Astrocyte (in vitro differentiated cells and primary cell): ENCODE measurements at regions not wholly inside any gene's neighbourhood (a gene's known extent, or its start where the extent isn't known, plus 50 kb on each side); places are given as distances from the start of the nearest gene placed in this dataset.

Source experiments
- DNase-seq: peaks from one replicate; pipeline ENCODE4 v3.0.0-alpha.2; 2010; ENCODE audit warnings: low read depth
- FAIRE-seq: peaks from 2 replicates; lab custom pipeline; 2011; peaks lifted over from hg19 to GRCh38; lab: Jason Lieb, UNC
- H2AFZ ChIP-seq: 2 replicates; pipeline ENCODE4 v1.6.0; 2012; ENCODE audit warnings: low read depth, low read length, inconsistent platforms
- H3K27ac ChIP-seq: 2 replicates; pipeline ENCODE4 v1.5.1; 2011; ENCODE audit warnings: low read depth, low read length, inconsistent platforms
- H3K27me3 ChIP-seq: 2 replicates; pipeline ENCODE4 v1.6.0; 2011; ENCODE audit warnings: low read length, inconsistent platforms; ENCODE audit not compliant: insufficient read depth
- H3K36me3 ChIP-seq: 2 replicates; pipeline ENCODE4 v1.5.1; 2011; ENCODE audit warnings: low read length, inconsistent platforms; ENCODE audit not compliant: insufficient read depth
- H3K4me1 ChIP-seq: 2 replicates; pipeline ENCODE4 v1.5.1; 2011; ENCODE audit warnings: low read length, inconsistent platforms; ENCODE audit not compliant: insufficient read depth
- H3K4me2 ChIP-seq: 2 replicates; pipeline ENCODE4 v1.6.0; 2012; ENCODE audit warnings: low read length, inconsistent platforms
- H3K4me3 ChIP-seq: 2 replicates; pipeline ENCODE4 v1.5.1; 2011; ENCODE audit warnings: low read depth, mild to moderate bottlenecking, low read length, inconsistent platforms; ENCODE audit not compliant: insufficient read depth
- H3K79me2 ChIP-seq: 2 replicates; pipeline ENCODE4 v1.6.0; 2012; ENCODE audit warnings: mild to moderate bottlenecking, low read length, inconsistent platforms; ENCODE audit not compliant: insufficient read depth
- H3K9ac ChIP-seq: 2 replicates; pipeline ENCODE4 v1.6.0; 2012; ENCODE audit warnings: mild to moderate bottlenecking, low read length, inconsistent platforms
- H3K9me3 ChIP-seq: 2 replicates; pipeline ENCODE4 v1.5.1; 2012; ENCODE audit warnings: low read depth, mild to moderate bottlenecking, low read length, inconsistent platforms; ENCODE audit not compliant: insufficient read depth
- H4K20me1 ChIP-seq: 2 replicates; pipeline ENCODE4 v1.6.0; 2012; ENCODE audit warnings: low read length, inconsistent platforms; ENCODE audit not compliant: insufficient read depth
- H3K27ac Mint-ChIP-seq: one replicate; pipeline ENCODE4 v1.8.0; 2021; ENCODE audit warnings: mild to moderate bottlenecking, mixed read lengths; ENCODE audit not compliant: unreplicated experiment
- H3K27me3 Mint-ChIP-seq: one replicate; pipeline ENCODE4 v1.8.0; 2021; ENCODE audit warnings: low read depth, mixed read lengths; ENCODE audit not compliant: unreplicated experiment
- H3K36me3 Mint-ChIP-seq: one replicate; pipeline ENCODE4 v1.8.0; 2021; ENCODE audit warnings: low read depth, mixed read lengths; ENCODE audit not compliant: unreplicated experiment
- H3K4me1 Mint-ChIP-seq: one replicate; pipeline ENCODE4 v1.8.0; 2021; ENCODE audit warnings: low read depth, mixed read lengths; ENCODE audit not compliant: unreplicated experiment
- H3K4me3 Mint-ChIP-seq: one replicate; pipeline ENCODE4 v1.8.0; 2021; ENCODE audit warnings: mild to moderate bottlenecking, moderate library complexity, mixed read lengths; ENCODE audit not compliant: unreplicated experiment
- H3K9me3 Mint-ChIP-seq: one replicate; pipeline ENCODE4 v1.8.0; 2021; ENCODE audit warnings: mild to moderate bottlenecking, mixed read lengths; ENCODE audit not compliant: unreplicated experiment
- EZH2 ChIP-seq: IDR thresholded peaks from 2 replicates; pipeline ENCODE4 v1.6.1; 2012; ENCODE audit warnings: mild to moderate bottlenecking, low read length, inconsistent platforms; ENCODE audit not compliant: insufficient read depth
- TF ChIP-seq, protein P1 (sequence below): IDR thresholded peaks from 2 replicates; pipeline ENCODE4 v1.5.1; 2011; ENCODE audit warnings: low read depth, mild to moderate bottlenecking, inconsistent platforms, low read length, moderate library complexity; ENCODE audit not compliant: insufficient read depth

DNA sequence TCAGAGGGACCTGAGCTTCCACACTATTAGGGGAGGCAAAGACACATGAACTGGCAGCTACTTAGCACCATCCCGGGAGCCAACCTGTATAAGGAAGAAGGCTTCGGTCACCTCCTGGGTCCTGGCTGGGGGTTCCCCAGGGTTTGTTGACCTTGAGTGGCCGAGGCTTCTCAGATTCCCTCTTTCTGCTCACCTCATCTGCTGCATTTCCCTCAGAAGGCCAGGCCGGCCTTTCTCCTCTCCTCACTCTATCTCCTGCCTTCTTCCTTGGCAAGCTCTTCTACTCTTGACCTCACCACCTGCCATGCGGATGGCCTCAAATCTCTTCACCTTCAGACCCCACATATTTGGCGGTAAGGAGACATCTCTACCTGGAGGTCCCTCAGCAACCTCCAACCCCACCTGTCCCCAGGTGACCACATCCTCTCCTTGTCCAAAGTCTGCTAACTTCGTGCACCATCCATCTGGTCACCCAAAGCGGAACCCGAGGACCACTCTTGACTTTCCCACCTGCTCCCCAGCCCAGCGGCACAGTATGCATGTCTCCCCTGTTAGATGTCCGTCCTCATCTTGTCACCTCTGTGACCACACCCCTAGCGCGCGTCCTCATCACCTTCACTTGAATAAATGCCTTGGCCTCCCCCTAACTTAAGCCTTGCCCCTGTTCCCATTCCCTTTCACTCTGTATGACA lies 133.8 kb upstream of the UNC5B start:
- Histone ChIP-seq H4K20me1 (no peaks in the 10 kb centered on the region), H3K27me3 (peaks cover 14% of the 10 kb centered on the region), H3K36me3 (no peaks in the 10 kb centered on the region), H3K9ac (no peak overlapping the region), H3K79me2 (no peaks in the 10 kb centered on the region), H3K4me1 (no peaks in the 10 kb centered on the region), H3K4me2 (no peak overlapping the region), H3K4me3 (no peak overlapping the region), H3K9me3 (no peaks in the 10 kb centered on the region), H3K27ac (no peak overlapping the region), H2AFZ (no peak overlapping the region)
- peaks cover 62% of the 10 kb centered on the region for H3K27me3 Mint-ChIP-seq
- H3K27ac Mint-ChIP-seq, result no peak overlapping the region
- peaks cover 2% of the 10 kb centered on the region for H3K4me1 Mint-ChIP-seq
- FAIRE-seq, result no peak
- no peak for DNase-seq
- TF ChIP-seq, protein P1, sequence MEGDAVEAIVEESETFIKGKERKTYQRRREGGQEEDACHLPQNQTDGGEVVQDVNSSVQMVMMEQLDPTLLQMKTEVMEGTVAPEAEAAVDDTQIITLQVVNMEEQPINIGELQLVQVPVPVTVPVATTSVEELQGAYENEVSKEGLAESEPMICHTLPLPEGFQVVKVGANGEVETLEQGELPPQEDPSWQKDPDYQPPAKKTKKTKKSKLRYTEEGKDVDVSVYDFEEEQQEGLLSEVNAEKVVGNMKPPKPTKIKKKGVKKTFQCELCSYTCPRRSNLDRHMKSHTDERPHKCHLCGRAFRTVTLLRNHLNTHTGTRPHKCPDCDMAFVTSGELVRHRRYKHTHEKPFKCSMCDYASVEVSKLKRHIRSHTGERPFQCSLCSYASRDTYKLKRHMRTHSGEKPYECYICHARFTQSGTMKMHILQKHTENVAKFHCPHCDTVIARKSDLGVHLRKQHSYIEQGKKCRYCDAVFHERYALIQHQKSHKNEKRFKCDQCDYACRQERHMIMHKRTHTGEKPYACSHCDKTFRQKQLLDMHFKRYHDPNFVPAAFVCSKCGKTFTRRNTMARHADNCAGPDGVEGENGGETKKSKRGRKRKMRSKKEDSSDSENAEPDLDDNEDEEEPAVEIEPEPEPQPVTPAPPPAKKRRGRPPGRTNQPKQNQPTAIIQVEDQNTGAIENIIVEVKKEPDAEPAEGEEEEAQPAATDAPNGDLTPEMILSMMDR, result no peak
- no peak for TF ChIP-seq EZH2
- H3K36me3 Mint-ChIP-seq, result no peaks in the 10 kb centered on the region
- H3K9me3 Mint-ChIP-seq, result peaks cover 7% of the 10 kb centered on the region
- no peak overlapping the region for H3K4me3 Mint-ChIP-seq

DNA sequence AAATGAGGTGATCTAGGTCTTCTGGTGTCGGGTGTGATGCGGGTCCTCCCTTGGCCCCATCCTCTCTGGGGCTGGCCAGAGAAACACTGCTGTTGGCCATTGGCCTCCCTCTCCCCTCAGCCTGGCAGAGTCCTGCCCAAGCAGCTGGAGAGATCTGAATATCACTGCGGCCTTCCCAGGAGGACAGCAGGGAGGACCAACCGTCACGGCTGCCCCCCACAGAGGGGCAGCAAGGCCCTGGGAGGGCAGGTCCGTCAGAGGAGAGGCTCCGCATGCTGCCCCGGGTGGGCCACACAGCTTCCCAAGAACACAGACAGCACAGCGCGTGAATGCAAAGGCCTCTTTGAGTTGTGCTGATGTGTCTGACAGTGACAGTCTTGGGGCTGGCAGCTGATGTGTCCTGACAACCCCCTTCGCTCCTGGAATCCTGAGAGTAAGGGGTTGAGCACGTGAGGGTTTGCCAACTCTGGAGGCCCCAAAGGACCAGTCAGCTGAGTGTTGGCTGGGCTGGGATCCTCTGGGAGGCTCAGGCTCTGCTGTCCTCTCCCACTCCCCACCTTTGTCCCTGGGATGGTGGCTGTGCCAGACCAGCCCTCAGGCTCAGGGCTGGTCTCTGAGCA lies 132.5 kb upstream of the UNC5B start:
- H3K4me3 Mint-ChIP-seq, result no peak overlapping the region
- TF ChIP-seq EZH2, result no peak
- TF ChIP-seq, protein P1, result no peak
- H3K9me3 Mint-ChIP-seq, result peaks cover 7% of the 10 kb centered on the region
- Histone ChIP-seq H4K20me1 (no peaks in the 10 kb centered on the region), H3K9ac (no peak overlapping the region), H3K4me2 (no peak overlapping the region), H3K4me1 (no peaks in the 10 kb centered on the region), H3K4me3 (no peak overlapping the region), H2AFZ (no peak overlapping the region), H3K79me2 (no peaks in the 10 kb centered on the region), H3K27ac (no peak overlapping the region), H3K27me3 (peaks cover 9% of the 10 kb centered on the region), H3K9me3 (no peaks in the 10 kb centered on the region), H3K36me3 (no peaks in the 10 kb centered on the region)
- no peaks in the 10 kb centered on the region for H3K36me3 Mint-ChIP-seq
- no peak for FAIRE-seq
- H3K27ac Mint-ChIP-seq, result no peak overlapping the region
- H3K27me3 Mint-ChIP-seq, result peaks cover 52% of the 10 kb centered on the region
- DNase-seq, result no peak
- peaks cover 2% of the 10 kb centered on the region for H3K4me1 Mint-ChIP-seq
